ENCODE measurements at regions not wholly inside any gene's neighbourhood (a gene's known extent, or its start where the extent isn't known, plus 50 kb on each side); places are given as distances from the start of the nearest gene placed in this dataset.

DNA sequence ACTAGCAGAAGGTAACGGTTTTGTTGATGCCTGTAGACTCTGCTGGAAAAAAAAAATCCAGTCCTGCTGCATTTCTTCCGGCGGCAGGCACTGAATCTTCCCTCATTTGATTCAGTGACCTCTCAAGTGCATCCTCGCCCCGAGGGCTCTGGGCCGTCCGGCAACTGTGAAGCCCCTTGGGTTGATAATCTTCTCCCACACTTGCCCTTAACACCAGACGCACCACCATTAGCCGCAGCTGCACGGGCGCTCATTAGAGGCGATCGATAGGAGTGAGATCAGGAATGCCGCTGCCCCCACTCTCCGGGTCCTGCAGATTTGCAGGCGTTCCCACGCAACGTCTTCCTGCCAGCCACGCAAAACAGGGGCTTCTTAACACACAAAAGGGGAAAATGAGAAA is 200.0 kb upstream of the MKI67 start:
- in situ Hi-C loops (cut with MboI) (no loop called here), intact Hi-C loops (cut with micrococcal nuclease) (no loop called here)
- H3K36me3 ChIP-seq (ENCODE audit: control insufficient read depth, insufficient read depth, low read length), result no peaks in the 10 kb centered on the region
- no peaks in the 10 kb centered on the region for H3K9me3 ChIP-seq (replicated peaks; ENCODE audit: control insufficient read depth, insufficient read depth, low read depth, low read length)
- FAIRE-seq (no peak), DNase-seq (ENCODE audit: extremely low read depth in 1 of 4, low spot score in 3 of 4) (no peak), ATAC-seq (no peak)
- no peaks in the 10 kb centered on the region for H3K9me1 ChIP-seq (ENCODE audit: control insufficient read depth, insufficient read depth, low read length)
- POLR2A ChIA-PET, result no interaction called here
- 6% methylated on average over 18 of the region's 19 CpGs for WGBS (ENCODE audit: insufficient coverage, low coverage, missing lambda C conversion rate)
- TF ChIP-seq ZNF165 (CRISPR knock-in tag; IDR thresholded peaks at IDR 0.05; ENCODE audit: borderline replicate concordance) (no peak), ZNF41 (CRISPR knock-in tag; conservative IDR thresholded peaks at IDR 0.05) (no peak), CCAR2 (IDR thresholded peaks at IDR 0.05; ENCODE audit: low read depth, low read length) (no peak), HMGN3 (IDR thresholded peaks at IDR 0.05; ENCODE audit: borderline replicate concordance, extremely low read depth, insufficient read length, low read depth, low read length) (no peak), PTRF (tag; IDR thresholded peaks at IDR 0.05) (no peak), ARHGAP35 (IDR thresholded peaks at IDR 0.05; ENCODE audit: partially characterized antibody) (no peak), POLR3A (IDR thresholded peaks at IDR 0.05; ENCODE audit: borderline replicate concordance, extremely low read depth, insufficient read depth, insufficient read length) (no peak), ILF3 (IDR thresholded peaks at IDR 0.05; ENCODE audit: borderline replicate concordance) (no peak), SAFB2 (IDR thresholded peaks at IDR 0.05; ENCODE audit: borderline replicate concordance, low read depth, low read length, severe bottlenecking) (no peak), THRAP3 (IDR thresholded peaks at IDR 0.05; ENCODE audit: borderline replicate concordance) (no peak), TRIM24 (IDR thresholded peaks at IDR 0.05) (no peak), ZNF253 (CRISPR knock-in tag; conservative IDR thresholded peaks at IDR 0.05) (no peak), HOXB6 (CRISPR knock-in tag; IDR thresholded peaks at IDR 0.05; ENCODE audit: borderline replicate concordance) (no peak), NFIC (IDR thresholded peaks at IDR 0.05) (no peak), ZNF75A (CRISPR knock-in tag; IDR thresholded peaks at IDR 0.05) (no peak), KLF10 (CRISPR knock-in tag; IDR thresholded peaks at IDR 0.05) (no peak), SIN3A (IDR thresholded peaks at IDR 0.05; ENCODE audit: borderline replicate concordance in 2 of 2, control insufficient read depth in 1 of 2, low read depth in 2 of 2, low read length in 2 of 2) (no peak), ZNF282 (CRISPR knock-in tag; IDR thresholded peaks at IDR 0.05) (no peak)
- TF ChIP-seq, protein P1, sequence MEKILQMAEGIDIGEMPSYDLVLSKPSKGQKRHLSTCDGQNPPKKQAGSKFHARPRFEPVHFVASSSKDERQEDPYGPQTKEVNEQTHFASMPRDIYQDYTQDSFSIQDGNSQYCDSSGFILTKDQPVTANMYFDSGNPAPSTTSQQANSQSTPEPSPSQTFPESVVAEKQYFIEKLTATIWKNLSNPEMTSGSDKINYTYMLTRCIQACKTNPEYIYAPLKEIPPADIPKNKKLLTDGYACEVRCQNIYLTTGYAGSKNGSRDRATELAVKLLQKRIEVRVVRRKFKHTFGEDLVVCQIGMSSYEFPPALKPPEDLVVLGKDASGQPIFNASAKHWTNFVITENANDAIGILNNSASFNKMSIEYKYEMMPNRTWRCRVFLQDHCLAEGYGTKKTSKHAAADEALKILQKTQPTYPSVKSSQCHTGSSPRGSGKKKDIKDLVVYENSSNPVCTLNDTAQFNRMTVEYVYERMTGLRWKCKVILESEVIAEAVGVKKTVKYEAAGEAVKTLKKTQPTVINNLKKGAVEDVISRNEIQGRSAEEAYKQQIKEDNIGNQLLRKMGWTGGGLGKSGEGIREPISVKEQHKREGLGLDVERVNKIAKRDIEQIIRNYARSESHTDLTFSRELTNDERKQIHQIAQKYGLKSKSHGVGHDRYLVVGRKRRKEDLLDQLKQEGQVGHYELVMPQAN (IDR thresholded peaks at IDR 0.05; ENCODE audit: borderline replicate concordance), result no peak
- TF ChIP-seq, protein P2, sequence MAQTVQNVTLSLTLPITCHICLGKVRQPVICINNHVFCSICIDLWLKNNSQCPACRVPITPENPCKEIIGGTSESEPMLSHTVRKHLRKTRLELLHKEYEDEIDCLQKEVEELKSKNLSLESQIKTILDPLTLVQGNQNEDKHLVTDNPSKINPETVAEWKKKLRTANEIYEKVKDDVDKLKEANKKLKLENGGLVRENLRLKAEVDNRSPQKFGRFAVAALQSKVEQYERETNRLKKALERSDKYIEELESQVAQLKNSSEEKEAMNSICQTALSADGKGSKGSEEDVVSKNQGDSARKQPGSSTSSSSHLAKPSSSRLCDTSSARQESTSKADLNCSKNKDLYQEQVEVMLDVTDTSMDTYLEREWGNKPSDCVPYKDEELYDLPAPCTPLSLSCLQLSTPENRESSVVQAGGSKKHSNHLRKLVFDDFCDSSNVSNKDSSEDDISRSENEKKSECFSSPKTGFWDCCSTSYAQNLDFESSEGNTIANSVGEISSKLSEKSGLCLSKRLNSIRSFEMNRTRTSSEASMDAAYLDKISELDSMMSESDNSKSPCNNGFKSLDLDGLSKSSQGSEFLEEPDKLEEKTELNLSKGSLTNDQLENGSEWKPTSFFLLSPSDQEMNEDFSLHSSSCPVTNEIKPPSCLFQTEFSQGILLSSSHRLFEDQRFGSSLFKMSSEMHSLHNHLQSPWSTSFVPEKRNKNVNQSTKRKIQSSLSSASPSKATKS (CRISPR knock-in tag; IDR thresholded peaks at IDR 0.05), result no peak
- H3K79me2 ChIP-seq (ENCODE audit: control insufficient read depth, insufficient read depth, low read length), result no peaks in the 10 kb centered on the region
- H3K4me3 ChIP-seq, result no peak overlapping the region
- H3K9ac ChIP-seq (ENCODE audit: insufficient read depth in 1 of 2, low read depth in 2 of 2, low read length in 2 of 2), result no peak overlapping the region
- H2AFZ ChIP-seq (ENCODE audit: low read depth, low read length), result no peak overlapping the region
- peaks cover 0 to 18% of the 10 kb centered on the region in 2 experiments; a peak in 2 of 5 replicates for H3K27me3 ChIP-seq (ENCODE audit: control insufficient read depth in 2 of 2, insufficient read depth in 2 of 2, low read length in 2 of 2)
- no TSS peak for BruUV-seq (replicated peaks)
- no peak overlapping the region for H3K27ac ChIP-seq (ENCODE audit: extremely low read depth, low read depth, low read length)
- no peaks in the 10 kb centered on the region for H3K4me1 ChIP-seq (replicated peaks in 1 of 2; ENCODE audit: control insufficient read depth in 2 of 2, insufficient read depth in 2 of 2, low read length in 2 of 2)
- CTCF ChIA-PET (ENCODE audit: low intra/inter-chr PET ratio), result no interaction called here
- no peak overlapping the region for H3K4me2 ChIP-seq (ENCODE audit: insufficient read depth, low read length)
- no peaks in the 10 kb centered on the region for H4K20me1 ChIP-seq (replicated peaks; ENCODE audit: control insufficient read depth, insufficient read depth, low read length)

Data from K562 (cell line).